ENCODE measurements at regions not wholly inside any gene's neighbourhood (a gene's known extent, or its start where the extent isn't known, plus 50 kb on each side); places are given as distances from the start of the nearest gene placed in this dataset.

DNA sequence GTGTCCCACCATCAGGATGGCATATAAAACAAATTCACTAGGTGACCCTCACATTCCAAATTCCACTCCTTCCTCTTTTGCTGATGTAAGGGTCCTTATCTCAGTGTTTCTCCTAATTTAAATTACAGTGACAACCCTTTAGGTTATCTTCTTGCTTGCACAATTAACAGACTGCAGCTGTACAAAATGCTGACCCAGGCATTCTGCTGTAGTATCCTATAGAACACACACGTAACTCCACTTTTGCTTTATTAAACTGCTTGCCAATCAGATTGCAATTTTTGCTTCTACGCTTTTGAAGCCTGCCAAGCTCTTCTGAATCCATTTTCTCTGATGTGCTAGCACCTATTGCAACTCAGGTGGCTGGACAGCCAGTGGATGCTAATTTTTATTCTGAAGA, 950.3 kb downstream of the TFAP2A start:
- TF ChIP-seq, protein P1, sequence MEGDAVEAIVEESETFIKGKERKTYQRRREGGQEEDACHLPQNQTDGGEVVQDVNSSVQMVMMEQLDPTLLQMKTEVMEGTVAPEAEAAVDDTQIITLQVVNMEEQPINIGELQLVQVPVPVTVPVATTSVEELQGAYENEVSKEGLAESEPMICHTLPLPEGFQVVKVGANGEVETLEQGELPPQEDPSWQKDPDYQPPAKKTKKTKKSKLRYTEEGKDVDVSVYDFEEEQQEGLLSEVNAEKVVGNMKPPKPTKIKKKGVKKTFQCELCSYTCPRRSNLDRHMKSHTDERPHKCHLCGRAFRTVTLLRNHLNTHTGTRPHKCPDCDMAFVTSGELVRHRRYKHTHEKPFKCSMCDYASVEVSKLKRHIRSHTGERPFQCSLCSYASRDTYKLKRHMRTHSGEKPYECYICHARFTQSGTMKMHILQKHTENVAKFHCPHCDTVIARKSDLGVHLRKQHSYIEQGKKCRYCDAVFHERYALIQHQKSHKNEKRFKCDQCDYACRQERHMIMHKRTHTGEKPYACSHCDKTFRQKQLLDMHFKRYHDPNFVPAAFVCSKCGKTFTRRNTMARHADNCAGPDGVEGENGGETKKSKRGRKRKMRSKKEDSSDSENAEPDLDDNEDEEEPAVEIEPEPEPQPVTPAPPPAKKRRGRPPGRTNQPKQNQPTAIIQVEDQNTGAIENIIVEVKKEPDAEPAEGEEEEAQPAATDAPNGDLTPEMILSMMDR (IDR thresholded peaks at IDR 0.05; ENCODE audit: borderline replicate concordance, insufficient read depth, low read depth, low read length), result no peak
- no peak overlapping the region for H3K4me3 ChIP-seq (ENCODE audit: low read depth, low read length)

DNA sequence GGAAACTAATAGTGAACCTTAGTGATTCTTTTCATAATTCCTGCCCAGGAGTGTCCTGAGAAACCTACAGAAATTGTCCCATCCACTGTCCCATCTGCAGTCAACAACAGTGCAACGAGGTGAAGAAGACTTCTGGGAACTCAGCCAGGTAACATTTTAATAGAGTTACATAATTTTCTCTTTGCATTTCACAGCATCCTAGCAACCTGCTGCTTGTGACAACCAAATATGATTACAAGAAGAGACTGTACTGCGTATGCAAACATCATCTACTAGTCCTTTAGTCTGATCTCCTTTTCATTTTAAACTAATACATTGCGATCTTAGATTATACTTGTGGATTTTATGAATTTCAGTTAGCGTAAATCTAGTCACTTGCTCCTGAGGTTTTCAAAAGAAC, 951.6 kb downstream of the TFAP2A start:
- H3K4me3 ChIP-seq (ENCODE audit: low read depth, low read length), result no peak overlapping the region
- TF ChIP-seq, protein P1 (IDR thresholded peaks at IDR 0.05; ENCODE audit: borderline replicate concordance, insufficient read depth, low read depth, low read length), result no peak

DNA sequence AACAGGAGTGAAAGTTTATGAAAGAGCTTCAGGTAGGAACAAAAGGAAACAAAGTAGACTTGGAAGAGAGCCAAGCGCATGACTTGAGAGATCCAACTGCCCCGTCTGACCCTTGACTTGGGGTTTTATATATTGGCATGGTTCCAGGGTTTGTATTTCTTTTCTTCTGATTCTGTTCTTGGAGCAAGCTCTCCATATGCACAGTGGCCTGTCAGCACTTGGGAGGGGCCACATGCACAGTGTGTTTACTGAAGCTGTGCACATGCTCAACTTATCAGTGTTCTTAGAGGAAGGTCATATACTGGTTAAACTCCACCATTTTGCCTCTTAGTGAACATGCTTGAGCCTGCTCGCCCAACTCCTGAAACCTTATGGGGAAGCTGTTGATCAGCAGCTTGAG, 953.7 kb downstream of the TFAP2A start:
- TF ChIP-seq, protein P1 (IDR thresholded peaks at IDR 0.05; ENCODE audit: borderline replicate concordance, insufficient read depth, low read depth, low read length), result no peak
- H3K4me3 ChIP-seq (ENCODE audit: low read depth, low read length), result no peak overlapping the region

DNA sequence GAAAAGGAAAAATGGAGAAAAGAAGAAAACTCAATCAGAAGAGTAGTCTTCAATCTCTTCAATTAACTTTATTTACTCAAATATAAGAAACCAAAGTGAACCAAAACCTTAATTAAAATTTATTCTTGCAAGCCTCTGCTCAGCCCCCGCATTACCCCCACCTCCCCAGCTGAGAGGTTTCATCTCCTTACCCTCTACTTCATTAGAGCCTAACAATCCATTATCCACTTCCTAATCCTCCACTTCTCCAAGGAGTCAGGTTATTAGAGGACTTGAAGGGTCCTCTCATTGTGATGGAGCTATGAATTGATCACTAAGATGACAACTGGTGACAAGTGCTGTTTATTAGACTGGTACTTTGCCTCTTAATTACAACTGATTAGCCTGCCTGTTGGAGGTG, 956.5 kb downstream of the TFAP2A start:
- H3K4me3 ChIP-seq (ENCODE audit: low read depth, low read length), result no peak overlapping the region
- TF ChIP-seq, protein P1 (IDR thresholded peaks at IDR 0.05; ENCODE audit: borderline replicate concordance, insufficient read depth, low read depth, low read length), result no peak

DNA sequence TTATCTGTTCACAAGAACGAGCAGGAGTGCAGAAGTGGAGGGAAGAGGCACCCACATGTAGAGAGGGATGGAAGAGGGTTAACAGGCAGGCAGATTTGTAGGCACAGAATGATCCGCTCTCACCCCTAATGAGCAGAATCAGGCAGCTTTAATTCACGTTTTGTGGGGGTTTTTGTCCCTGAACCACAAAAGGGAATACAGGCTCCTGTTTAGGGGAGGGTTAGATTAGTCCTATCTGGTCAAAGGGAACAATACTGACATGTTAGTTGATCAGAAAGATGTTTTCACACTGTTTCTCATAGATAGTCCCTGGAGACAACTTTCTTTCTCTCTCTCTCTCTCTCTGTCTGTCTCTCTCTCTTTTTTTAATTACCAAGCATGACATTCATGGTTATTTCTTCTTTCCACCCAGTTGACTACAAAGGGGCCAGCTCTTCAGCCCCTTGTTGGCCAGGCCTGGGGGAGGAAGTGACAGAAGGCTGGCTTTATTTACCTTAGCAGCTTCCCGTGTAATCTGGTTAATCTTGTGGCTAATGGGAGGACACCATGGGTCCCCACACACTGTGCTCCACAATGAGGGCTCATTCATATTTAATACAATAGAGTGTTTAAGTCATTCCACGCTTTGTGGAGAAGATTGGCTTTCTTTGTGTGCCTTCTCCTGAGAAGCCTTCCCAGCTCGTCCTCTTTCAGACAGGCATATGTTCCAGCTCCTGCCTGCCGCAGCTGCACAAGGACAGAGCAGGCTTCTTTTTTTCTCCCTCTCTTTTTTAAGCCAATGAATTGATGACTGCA, 958.8 kb downstream of the TFAP2A start:
- TF ChIP-seq, protein P1 (IDR thresholded peaks at IDR 0.05; ENCODE audit: borderline replicate concordance, insufficient read depth, low read depth, low read length), result no peak
- H3K4me3 ChIP-seq (ENCODE audit: low read depth, low read length), result no peak overlapping the region

DNA sequence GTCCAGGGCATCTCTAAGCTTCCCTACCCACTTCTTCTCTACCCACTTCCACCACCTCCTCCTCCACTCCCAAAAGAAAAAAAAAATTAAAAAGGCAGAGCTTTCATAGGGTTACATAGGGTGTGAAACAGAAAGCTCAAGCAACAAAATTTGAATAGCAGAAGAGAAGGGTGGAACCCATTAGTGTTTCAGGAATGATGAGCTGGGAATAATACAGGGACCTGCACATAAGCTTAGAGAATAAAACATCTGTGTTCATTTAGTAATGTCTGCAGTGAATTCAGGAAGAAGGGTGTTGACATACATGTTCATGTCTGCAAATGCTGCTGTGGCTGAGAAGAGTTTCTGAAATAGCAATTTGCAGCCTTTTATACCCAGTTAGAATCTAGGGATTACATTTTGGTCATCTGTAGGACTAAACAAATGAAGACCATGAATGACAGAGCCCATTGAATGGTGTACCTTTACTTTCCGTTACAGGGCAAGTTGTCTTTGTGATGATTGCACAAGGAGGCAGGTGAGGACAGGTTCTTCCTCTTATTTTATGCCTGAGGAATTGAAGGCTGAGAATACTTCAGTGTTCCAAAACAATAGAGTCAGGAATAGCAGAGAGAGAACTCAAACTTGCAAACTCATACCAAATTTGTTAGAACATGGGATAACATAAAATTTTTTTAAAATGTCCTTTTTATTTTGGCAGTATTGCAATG, 975.1 kb downstream of the TFAP2A start:
- TF ChIP-seq, protein P1 (IDR thresholded peaks at IDR 0.05; ENCODE audit: borderline replicate concordance, insufficient read depth, low read depth, low read length), result no peak
- no peak overlapping the region for H3K4me3 ChIP-seq (ENCODE audit: low read depth, low read length)

DNA sequence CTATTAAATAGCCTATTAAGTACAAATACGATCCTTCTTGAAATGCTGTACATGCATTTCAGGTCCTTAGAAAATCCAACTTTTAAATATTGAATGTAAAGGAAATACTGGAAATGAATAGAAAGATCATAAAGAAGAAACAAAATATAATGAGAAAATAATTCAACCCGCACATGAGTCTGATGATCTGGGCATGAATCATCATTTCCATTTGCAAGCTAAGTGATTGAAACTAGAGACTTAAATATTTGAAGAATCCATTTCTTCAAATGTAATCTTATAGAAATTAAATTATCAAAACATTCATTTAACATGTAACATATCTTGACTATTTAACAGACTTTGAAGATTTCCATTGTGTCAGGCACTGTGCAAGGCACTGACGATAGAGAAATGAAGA, 977.0 kb downstream of the TFAP2A start:
- no peak overlapping the region for H3K4me3 ChIP-seq (ENCODE audit: low read depth, low read length)
- TF ChIP-seq, protein P1 (IDR thresholded peaks at IDR 0.05; ENCODE audit: borderline replicate concordance, insufficient read depth, low read depth, low read length), result no peak
